ENCODE measurements at regions not wholly inside any gene's neighbourhood (a gene's known extent, or its start where the extent isn't known, plus 50 kb on each side); places are given as distances from the start of the nearest gene placed in this dataset.
"Not testable (repeated sequence)": the region's sequence is repeated elsewhere in the genome, so short reads cannot be mapped to it uniquely, and the experiment has no call there.

GRCh38 chr17:16869531-16870252 is 102.2 kb downstream of the TNFRSF13B start:
- H3K23ac ChIP-seq (ENCODE audit: low read length); H3K9me3 ChIP-seq (ENCODE audit: insufficient read depth, low read depth, low read length); H3K14ac ChIP-seq (ENCODE audit: low read length); H3K9ac ChIP-seq (ENCODE audit: low read length); H3K27me3 ChIP-seq (ENCODE audit: insufficient read depth, low read length); H3K4me2 ChIP-seq (ENCODE audit: low read length); H4K12ac ChIP-seq (ENCODE audit: low read depth, low read length); H2BK120ac ChIP-seq (ENCODE audit: insufficient read depth, low read length, poor library complexity); H3K4me3 ChIP-seq (ENCODE audit: low read depth, low read length); H2AK5ac ChIP-seq (ENCODE audit: low read length); H3K79me2 ChIP-seq (ENCODE audit: control insufficient read depth, insufficient read depth, low read length, poor library complexity); H2AFZ ChIP-seq (ENCODE audit: insufficient read depth, low read length, poor library complexity); DNase-seq; H2BK12ac ChIP-seq (ENCODE audit: low read length); H4K8ac ChIP-seq (ENCODE audit: low read depth, low read length); H3K4ac ChIP-seq (ENCODE audit: low read depth, low read length); H2BK5ac ChIP-seq (ENCODE audit: low read depth, low read length, poor library complexity); H3K36me3 ChIP-seq (ENCODE audit: control insufficient read depth in 1 of 2, insufficient read depth in 2 of 2, low read length in 2 of 2); H3K18ac ChIP-seq (ENCODE audit: low read length); H3K27ac ChIP-seq (ENCODE audit: low read depth, low read length); H4K91ac ChIP-seq (ENCODE audit: low read depth, low read length): not testable (repeated sequence)
- Histone ChIP-seq H3K4me1 (ENCODE audit: control insufficient read depth in 1 of 2, insufficient read depth in 2 of 2, low read length in 2 of 2) (peaks cover 6 to 14% of the 10 kb centered on the region in 2 experiments), H3K79me1 (ENCODE audit: low read length) (peaks cover 11% of the 10 kb centered on the region)
- WGBS (ENCODE audit: extremely low coverage, insufficient coverage, insufficient read length): no CpG with 5 or more reads among the region's 11 CpGs

GRCh38 chr17:16868616-16869015 is 103.3 kb downstream of the TNFRSF13B start:
- not testable (repeated sequence) for H3K23ac ChIP-seq (ENCODE audit: low read length); H3K4me2 ChIP-seq (ENCODE audit: low read length); H3K36me3 ChIP-seq (ENCODE audit: control insufficient read depth in 1 of 2, insufficient read depth in 2 of 2, low read length in 2 of 2); H2BK120ac ChIP-seq (ENCODE audit: insufficient read depth, low read length, poor library complexity); H3K14ac ChIP-seq (ENCODE audit: low read length); H3K79me2 ChIP-seq (ENCODE audit: control insufficient read depth, insufficient read depth, low read length, poor library complexity); DNase-seq; H3K4ac ChIP-seq (ENCODE audit: low read depth, low read length); H2BK5ac ChIP-seq (ENCODE audit: low read depth, low read length, poor library complexity); H3K9ac ChIP-seq (ENCODE audit: low read length); H4K8ac ChIP-seq (ENCODE audit: low read depth, low read length); H4K91ac ChIP-seq (ENCODE audit: low read depth, low read length); H3K4me3 ChIP-seq (ENCODE audit: low read depth, low read length); H2AK5ac ChIP-seq (ENCODE audit: low read length); H4K12ac ChIP-seq (ENCODE audit: low read depth, low read length); H2AFZ ChIP-seq (ENCODE audit: insufficient read depth, low read length, poor library complexity); H3K27me3 ChIP-seq (ENCODE audit: insufficient read depth, low read length); H3K9me3 ChIP-seq (ENCODE audit: insufficient read depth, low read depth, low read length); H3K18ac ChIP-seq (ENCODE audit: low read length); H3K27ac ChIP-seq (ENCODE audit: low read depth, low read length)
- peaks cover 11% of the 10 kb centered on the region for H3K79me1 ChIP-seq (ENCODE audit: low read length)
- peaks cover 6 to 14% of the 10 kb centered on the region in 2 experiments for H3K4me1 ChIP-seq (ENCODE audit: control insufficient read depth in 1 of 2, insufficient read depth in 2 of 2, low read length in 2 of 2)
- WGBS (ENCODE audit: extremely low coverage, insufficient coverage, insufficient read length): no CpG with 5 or more reads among the region's 13 CpGs
- peak overlapping the region; percentile 68 for H2BK12ac ChIP-seq (ENCODE audit: low read length)

DNA sequence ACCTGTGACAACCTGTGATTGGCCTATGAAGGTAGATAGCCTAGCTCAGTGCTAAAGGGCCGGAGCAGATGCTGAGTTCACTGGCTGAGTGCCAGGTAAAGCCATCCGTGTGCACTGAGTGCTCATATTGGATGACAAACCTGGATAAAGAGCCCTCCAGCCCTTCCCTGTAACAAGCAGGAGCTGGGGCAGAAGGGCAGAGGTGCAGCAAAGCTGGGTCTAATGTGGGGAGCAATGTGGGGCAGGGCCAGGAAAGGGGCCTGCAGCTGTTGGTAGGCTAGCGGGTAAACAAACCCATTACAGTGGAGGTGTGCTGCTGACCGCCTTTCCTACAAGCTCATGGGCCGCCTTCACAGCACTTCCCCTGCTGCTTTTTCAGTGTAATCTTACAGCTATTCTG is 104.4 kb downstream of the TNFRSF13B start:
- not testable (repeated sequence) for H3K4me3 ChIP-seq (ENCODE audit: low read depth, low read length); H3K9ac ChIP-seq (ENCODE audit: low read length); H3K36me3 ChIP-seq (ENCODE audit: control insufficient read depth in 1 of 2, insufficient read depth in 2 of 2, low read length in 2 of 2); H2BK120ac ChIP-seq (ENCODE audit: insufficient read depth, low read length, poor library complexity); H3K18ac ChIP-seq (ENCODE audit: low read length); H4K12ac ChIP-seq (ENCODE audit: low read depth, low read length); H3K4me2 ChIP-seq (ENCODE audit: low read length); H3K4ac ChIP-seq (ENCODE audit: low read depth, low read length); DNase-seq; H2AK5ac ChIP-seq (ENCODE audit: low read length); H4K8ac ChIP-seq (ENCODE audit: low read depth, low read length); H3K14ac ChIP-seq (ENCODE audit: low read length); H3K79me2 ChIP-seq (ENCODE audit: control insufficient read depth, insufficient read depth, low read length, poor library complexity); H4K91ac ChIP-seq (ENCODE audit: low read depth, low read length); H2BK5ac ChIP-seq (ENCODE audit: low read depth, low read length, poor library complexity); H3K27me3 ChIP-seq (ENCODE audit: insufficient read depth, low read length); H2AFZ ChIP-seq (ENCODE audit: insufficient read depth, low read length, poor library complexity); H3K9me3 ChIP-seq (ENCODE audit: insufficient read depth, low read depth, low read length); H2BK12ac ChIP-seq (ENCODE audit: low read length); H3K23ac ChIP-seq (ENCODE audit: low read length); H3K27ac ChIP-seq (ENCODE audit: low read depth, low read length)
- no CpG with 5 or more reads among the region's 5 CpGs for WGBS (ENCODE audit: extremely low coverage, insufficient coverage, insufficient read length)
- H3K79me1 ChIP-seq (ENCODE audit: low read length): peaks cover 11% of the 10 kb centered on the region
- peaks cover 6 to 14% of the 10 kb centered on the region in 2 experiments for H3K4me1 ChIP-seq (ENCODE audit: control insufficient read depth in 1 of 2, insufficient read depth in 2 of 2, low read length in 2 of 2)

- H3K4me3 ChIP-seq (ENCODE audit: low read depth, low read length); H3K9ac ChIP-seq (ENCODE audit: low read length); H2AFZ ChIP-seq (ENCODE audit: insufficient read depth, low read length, poor library complexity); H4K8ac ChIP-seq (ENCODE audit: low read depth, low read length); H3K79me2 ChIP-seq (ENCODE audit: control insufficient read depth, insufficient read depth, low read length, poor library complexity); H3K27me3 ChIP-seq (ENCODE audit: insufficient read depth, low read length); H4K12ac ChIP-seq (ENCODE audit: low read depth, low read length); H3K36me3 ChIP-seq (ENCODE audit: control insufficient read depth in 1 of 2, insufficient read depth in 2 of 2, low read length in 2 of 2); H2AK5ac ChIP-seq (ENCODE audit: low read length); H3K18ac ChIP-seq (ENCODE audit: low read length); H3K4me2 ChIP-seq (ENCODE audit: low read length); H3K9me3 ChIP-seq (ENCODE audit: insufficient read depth, low read depth, low read length); H3K23ac ChIP-seq (ENCODE audit: low read length); H3K4ac ChIP-seq (ENCODE audit: low read depth, low read length): not testable (repeated sequence)
- no CpG with 5 or more reads among the region's 6 CpGs for WGBS (ENCODE audit: extremely low coverage, insufficient coverage, insufficient read length)
- peak overlapping the region; percentile 91 for H2BK120ac ChIP-seq (ENCODE audit: insufficient read depth, low read length, poor library complexity)
- H3K27ac ChIP-seq (ENCODE audit: low read depth, low read length): peak overlapping the region; percentile 51
- peaks cover 6 to 14% of the 10 kb centered on the region in 2 experiments for H3K4me1 ChIP-seq (ENCODE audit: control insufficient read depth in 1 of 2, insufficient read depth in 2 of 2, low read length in 2 of 2)
- peak overlapping the region; percentile 92 for H2BK12ac ChIP-seq (ENCODE audit: low read length)
- DNase-seq: peak; percentile 60 to 79
- H4K91ac ChIP-seq (ENCODE audit: low read depth, low read length): peak overlapping the region; percentile 85
- peaks cover 11% of the 10 kb centered on the region for H3K79me1 ChIP-seq (ENCODE audit: low read length)
- H2BK5ac ChIP-seq (ENCODE audit: low read depth, low read length, poor library complexity): peak overlapping the region; percentile 88
- peak overlapping the region; percentile 77 for H3K14ac ChIP-seq (ENCODE audit: low read length)
Observed at GRCh38 chr17:16866841-16867240, 105.1 kb downstream of the TNFRSF13B start.

Data from trophoblast cell (in vitro differentiated cells and primary cell).